ENCODE measurements at regions not wholly inside any gene's neighbourhood (a gene's known extent, or its start where the extent isn't known, plus 50 kb on each side); places are given as distances from the start of the nearest gene placed in this dataset.
"Not testable (repeated sequence)": the region's sequence is repeated elsewhere in the genome, so short reads cannot be mapped to it uniquely, and the experiment has no call there.

- DNase-seq: no peak
Observed at GRCh38 chr6:27617046-27617687, 144.3 kb upstream of the ZNF184 start.

DNA sequence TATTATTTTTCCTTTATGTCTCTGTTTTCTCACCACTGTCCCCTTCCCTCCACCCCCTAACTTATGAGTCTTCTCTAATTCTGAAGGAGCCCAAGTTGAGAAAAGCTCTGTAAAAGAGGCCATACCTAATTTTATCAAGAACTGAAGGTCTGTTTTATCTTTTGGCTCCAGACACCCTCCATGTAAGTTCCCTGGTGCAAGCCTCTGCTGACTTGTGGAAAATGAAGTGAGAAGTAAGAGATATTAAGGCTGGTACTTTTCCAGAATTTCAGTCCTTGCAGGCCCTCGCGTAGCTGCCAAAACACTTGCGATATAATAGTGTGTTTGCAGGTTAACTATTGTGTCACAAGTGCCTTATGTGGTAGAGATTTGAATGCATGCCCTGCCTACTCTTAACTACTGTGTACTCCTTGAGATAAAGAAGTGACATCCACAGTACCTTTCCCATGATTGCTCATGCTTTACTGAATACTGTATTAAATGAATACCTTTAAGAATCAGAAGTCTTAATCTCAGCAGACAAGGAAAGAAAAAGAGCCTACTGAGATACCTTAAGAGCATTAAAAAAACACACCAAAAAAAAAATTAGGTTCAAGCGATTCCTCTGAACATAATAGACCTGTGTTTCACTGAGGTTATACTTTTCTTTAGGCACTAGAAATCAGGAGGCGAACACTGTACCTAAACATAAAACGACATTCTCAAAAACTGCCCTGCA is 143.6 kb upstream of the ZNF184 start:
- no peak for DNase-seq

GRCh38 chr6:27611451-27611850 is 138.5 kb upstream of the ZNF184 start:
- no peak for DNase-seq

- DNase-seq: no peak
Observed at GRCh38 chr6:27608916-27609883, 136.3 kb upstream of the ZNF184 start.

DNA sequence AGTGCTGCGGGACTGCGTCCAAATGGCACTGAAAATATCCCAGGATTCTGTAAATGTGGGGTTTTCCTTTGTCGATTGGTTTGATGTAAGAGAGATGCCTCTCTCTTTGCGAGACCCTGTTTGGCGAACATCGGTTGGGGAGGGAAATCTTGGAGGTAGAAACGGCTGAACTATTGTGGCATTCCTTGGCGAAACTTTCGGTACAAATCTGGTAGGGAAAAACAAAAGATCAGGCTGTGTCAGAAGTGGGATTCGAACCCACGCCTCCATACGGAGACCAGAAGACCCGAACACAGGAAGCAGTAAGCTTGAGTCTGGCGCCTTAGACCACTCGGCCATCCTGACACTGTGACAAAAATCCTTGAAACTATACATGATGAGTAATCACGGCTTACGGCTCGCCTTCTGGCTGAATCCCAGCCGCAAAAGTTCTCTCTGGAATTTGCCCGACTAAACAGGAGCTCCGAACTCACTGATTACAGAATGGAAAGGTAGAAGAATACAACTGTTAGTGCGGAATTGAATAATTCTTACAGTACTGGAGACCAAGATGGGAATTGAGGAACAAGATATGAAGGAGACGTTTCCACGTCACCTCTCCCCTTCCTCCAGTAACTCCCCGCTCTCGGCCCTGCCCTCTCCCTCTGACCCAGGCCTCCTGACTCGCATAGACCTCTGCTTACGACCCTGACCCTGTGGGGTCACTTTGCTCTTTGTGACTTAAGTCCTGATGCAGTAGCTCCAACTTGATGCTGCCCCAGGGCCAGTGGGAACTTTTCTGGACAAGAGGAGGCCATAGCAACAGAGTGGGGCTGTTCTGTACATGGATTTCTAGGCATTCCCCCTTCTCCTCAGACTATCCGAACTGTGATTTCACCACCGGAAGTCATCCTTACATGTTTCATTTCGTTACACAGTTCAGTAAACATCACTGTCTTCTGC is 132.8 kb upstream of the ZNF184 start:
- no peak for DNase-seq

DNA sequence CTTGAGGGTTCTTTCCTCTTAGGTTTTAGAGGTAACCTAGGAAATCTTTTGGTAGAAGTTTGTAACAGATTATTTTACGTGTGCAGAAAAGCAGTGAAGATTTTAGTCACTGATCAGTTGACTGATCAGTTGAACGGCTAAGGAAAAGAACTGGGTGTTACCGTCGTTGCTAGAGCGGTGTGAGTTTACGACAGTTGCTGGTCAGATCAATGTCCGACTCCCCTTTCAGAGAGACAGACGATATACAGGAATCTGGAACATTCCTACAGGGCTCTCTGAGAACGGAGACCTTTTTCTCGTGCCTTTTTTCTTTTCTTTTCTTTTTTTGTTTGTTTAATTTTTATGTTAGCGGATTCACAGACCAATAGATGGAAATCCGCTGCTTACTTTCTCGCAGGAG is 132.1 kb upstream of the ZNF184 start:
- no peak for DNase-seq

DNA sequence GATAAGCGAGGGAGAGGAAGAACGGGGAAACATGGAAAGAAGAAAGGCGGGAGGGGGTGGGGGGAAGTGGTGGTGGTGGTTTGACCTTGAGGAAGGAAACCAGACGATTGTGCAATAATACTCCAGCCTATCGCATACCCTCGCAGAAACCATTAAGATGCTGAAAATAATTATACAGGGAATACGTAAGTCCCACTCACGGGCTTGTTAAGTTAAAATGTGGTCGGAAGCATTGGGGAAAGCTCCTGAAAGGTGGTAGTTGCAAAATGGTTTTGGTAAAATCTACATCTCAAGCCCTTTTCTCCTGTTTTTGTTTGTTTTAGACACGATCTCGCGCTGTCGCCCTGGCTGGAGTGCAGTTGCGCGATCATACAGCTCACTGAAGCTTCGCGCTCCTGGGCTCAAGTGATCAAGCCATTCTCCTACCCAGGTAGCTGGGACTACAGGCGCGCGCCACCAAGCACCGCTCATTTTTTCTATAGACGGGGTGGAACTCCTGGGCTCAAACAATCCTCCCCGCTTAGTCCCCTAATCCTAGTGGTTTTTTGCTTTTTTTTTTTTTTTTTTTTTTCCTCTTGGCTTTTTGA is 128.9 kb upstream of the ZNF184 start:
- DNase-seq: no peak

- DNase-seq: no peak
Observed at GRCh38 chr6:27599859-27600532, 127.1 kb upstream of the ZNF184 start.

DNA sequence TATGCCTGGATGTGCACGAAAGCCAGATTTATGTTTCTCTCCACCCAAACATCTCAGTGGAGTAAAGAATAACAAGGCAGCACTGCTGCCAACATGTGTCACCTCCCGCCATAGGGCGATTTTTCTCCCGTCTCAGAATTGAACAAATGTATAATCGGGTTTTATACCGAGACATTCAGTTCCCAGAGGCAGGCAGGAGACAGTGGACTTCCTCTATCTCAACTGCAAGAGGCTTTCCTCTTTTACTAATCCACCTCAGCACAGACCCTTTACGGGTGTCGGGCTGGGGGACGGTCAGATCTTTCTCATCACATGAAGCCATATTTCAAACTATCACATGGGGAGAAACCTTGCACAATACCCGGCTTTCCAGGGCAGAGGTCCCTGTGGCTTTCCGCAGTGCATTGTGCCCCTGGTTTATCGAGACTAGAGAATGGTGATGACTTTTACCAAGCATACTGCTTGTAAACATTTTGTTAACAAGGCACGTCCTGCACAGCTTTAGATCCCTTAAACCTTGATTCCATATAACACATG is 124.2 kb upstream of the ZNF184 start:
- DNase-seq: not testable (repeated sequence)

DNA sequence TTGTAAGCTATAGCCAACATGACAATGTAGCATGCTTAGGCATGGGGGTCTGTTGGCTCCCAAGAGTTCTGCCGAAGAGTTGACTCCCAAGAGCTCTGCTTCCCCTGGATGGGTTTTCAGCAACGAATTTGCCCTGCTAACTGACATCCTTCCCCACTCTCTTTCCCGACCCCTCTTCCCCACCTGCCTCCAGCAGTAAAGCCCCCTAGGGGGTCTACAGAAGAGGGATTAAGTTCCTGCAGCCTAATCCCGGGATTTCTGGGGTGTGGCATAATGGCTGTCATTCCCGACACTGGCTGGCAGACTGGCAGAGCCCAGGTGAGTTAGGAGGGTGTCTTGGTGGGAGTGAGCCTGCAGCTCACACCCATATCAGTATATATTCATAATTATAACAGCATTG is 121.0 kb upstream of the ZNF184 start:
- no peak for DNase-seq

- no peak for DNase-seq
Observed at GRCh38 chr6:27593200-27593818, 120.4 kb upstream of the ZNF184 start.

- no peak for DNase-seq
Observed at GRCh38 chr6:27592481-27593199, 119.7 kb upstream of the ZNF184 start.

GRCh38 chr6:27591699-27592480 is 119.0 kb upstream of the ZNF184 start:
- no peak for DNase-seq

- DNase-seq: not testable (repeated sequence)
Observed at GRCh38 chr6:27585316-27585715, 112.4 kb upstream of the ZNF184 start.

DNA sequence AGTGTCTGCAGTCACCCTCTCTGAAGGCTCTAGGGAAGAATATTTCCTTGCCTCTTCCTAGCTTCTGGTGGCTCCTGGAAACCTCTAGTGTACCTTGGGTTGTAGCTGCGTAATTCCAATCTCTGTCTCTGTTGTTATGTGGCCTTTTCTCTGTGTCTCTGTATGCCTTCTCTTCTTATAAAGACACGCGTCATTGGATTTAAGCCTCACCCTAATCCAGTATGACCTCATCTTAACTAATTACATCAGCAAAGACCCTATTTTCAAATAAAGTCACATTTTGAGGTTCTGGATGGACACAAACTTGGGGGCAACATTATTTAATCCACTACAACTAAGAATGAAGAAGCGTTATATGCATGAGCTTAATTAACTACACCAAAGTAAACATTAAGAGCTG is 111.4 kb upstream of the ZNF184 start:
- DNase-seq: no peak

- DNase-seq: no peak
Observed at GRCh38 chr6:27582928-27583725, 110.2 kb upstream of the ZNF184 start.

DNA sequence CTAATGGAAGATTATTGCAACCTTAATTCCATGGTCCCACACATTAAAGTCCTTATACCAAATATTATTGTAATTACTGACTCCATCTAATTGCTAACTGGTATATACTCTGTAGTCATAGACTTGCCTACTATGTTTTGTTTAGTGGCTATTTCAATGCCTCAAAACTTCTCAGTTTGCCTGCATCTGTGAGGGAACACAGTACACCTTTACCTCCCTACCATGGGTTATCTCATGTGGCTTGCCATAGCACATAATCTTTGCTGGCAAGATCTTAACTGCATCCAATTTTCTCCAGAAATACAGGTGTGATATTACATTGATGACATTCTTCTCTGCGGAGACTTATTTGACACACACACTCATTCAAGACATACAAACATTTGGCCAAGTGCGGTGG is 107.1 kb upstream of the ZNF184 start:
- no peak for DNase-seq

- no peak for DNase-seq
Observed at GRCh38 chr6:27577922-27578321, 105.0 kb upstream of the ZNF184 start.
